DMS53 treated with DMSO at 0.1 percent for 48 hours (cell line): ENCODE measurements at regions not wholly inside any gene's neighbourhood (a gene's known extent, or its start where the extent isn't known, plus 50 kb on each side); places are given as distances from the start of the nearest gene placed in this dataset.
"Not testable (repeated sequence)": the region's sequence is repeated elsewhere in the genome, so short reads cannot be mapped to it uniquely, and the experiment has no call there.

Source experiments
- DNase-seq: peaks from one replicate; lab custom pipeline; 2025; ENCODE audit not compliant: unreplicated experiment; lab: John Stamatoyannopoulos, UW

DNA sequence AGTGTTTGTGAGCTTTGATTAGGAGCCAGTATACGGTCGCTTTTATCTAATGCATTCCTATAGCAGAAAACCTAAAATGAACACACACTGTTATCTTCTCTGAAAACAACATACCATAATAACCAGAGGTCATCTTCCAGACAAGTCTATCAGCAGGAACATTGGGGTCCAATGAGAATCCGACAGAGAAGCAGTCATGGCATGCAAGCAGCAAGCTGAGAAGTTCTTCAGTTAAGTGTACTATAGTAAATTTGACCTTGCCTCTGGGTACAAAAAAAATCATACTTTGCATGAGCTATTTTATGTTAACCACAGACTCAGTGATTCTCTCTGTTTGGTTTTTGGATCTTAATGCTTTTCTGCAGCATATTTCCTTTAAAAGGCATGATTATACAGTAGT is 1505.1 kb downstream of the PCDH9 start:
- DNase-seq: no peak

DNA sequence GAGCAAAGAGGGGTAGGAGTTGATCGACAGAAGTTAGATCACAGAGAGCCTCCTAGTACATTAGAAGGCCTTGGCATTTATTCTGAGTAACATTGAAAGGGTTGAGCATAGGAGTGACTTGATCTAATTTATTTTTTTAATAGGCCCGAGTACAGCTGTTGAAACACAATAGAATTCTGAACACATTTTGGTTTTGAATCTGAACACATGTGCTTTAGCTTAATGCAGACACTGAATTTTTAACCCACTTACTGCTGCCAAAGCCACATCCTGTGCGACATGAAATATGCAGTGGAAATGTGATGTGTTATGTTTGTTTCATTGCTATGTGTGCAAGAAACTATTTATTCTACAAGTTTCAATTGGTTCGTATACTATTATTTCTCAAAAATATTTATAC is 1505.9 kb downstream of the PCDH9 start:
- no peak for DNase-seq

DNA sequence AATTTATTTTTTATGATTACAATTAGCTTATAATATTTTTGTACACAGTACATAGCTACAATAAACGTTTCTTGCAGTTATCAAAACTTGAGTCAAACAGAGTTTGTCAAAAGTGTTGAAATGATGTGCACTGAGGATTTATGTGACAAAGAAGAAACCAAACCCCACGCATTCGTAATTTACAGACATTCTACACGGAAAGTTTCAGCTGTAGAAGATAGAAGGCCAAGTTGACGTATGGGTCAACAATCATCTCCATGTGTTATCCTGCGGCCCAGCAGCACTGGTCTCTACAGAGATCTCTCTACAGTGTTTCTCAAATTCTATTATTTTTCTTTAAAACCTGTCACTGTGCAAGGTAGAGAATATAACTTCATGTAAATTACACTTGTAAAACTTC is 1507.6 kb downstream of the PCDH9 start:
- DNase-seq: no peak

DNA sequence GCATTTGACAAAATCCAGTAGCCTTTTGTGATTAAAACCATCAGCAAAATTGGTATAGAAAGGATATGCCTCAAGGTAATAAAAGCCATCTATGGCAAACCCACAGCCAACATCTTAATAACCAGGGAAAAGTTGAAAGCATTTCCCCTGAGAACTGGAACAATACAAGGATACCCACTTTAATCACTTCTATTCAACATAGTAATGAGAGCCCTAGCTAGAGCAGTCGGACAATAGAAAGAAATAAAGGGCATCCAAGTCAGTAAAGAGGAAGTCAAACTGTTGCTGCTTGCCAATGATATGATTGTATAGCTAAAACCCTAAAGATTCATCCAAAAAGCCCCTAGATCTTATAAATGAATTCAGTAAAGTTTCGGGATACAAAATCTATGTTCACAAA is 1510.3 kb downstream of the PCDH9 start:
- DNase-seq: no peak

DNA sequence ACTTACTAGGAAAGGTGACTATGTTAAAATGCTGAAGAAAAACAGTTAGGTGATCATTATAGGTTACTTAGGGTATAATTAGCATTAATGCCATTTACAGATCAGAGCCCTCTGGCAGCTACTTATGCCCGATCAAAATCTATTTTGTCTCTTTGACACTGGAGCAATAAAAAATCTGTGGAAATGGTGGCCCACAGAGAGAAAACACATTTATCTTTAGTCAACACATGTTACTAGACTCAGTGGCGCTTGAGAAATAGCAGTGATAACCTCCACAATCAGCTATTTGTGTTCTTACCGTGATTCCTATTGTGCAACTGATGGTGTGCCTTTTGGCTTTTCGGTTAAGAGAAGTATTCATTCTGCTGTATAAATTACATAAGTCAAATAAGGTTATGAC is 1519.6 kb downstream of the PCDH9 start:
- no peak for DNase-seq

DNA sequence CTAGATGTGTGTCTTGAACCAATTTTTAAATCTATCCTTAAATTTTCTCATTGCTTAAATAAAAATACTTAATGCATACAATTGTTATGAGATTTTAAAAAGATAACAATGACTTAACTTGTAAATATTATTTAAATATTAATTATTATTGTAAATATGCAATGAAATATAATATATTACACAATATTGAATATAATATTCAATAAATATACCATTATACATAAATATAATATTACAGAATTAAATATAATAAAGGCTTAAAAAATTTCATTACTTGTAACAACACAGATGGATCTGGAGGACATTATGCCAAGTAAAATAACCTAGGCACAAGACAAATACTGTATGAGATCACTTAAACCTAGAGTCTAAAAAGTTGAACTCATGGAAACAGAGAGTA is 1532.3 kb downstream of the PCDH9 start:
- DNase-seq: no peak

DNA sequence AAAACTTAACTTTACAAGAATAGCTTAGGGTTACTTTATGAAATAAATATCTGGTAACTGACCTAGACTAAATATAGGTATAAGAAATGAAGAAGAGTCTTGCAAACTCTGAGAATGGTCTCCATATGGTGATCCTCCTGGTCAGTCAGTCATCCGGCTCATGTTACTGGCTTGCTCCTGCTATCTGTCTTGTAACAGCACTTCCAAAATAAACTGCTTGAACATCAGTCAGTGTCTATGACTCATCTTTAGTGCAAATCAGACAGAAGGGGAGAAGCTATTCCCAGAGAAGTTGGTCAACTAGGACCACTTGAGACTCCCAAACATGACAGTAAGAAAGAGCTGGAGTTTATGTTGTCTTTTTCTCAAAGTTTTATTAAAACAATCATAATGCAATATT is 1550.9 kb downstream of the PCDH9 start:
- DNase-seq: no peak

DNA sequence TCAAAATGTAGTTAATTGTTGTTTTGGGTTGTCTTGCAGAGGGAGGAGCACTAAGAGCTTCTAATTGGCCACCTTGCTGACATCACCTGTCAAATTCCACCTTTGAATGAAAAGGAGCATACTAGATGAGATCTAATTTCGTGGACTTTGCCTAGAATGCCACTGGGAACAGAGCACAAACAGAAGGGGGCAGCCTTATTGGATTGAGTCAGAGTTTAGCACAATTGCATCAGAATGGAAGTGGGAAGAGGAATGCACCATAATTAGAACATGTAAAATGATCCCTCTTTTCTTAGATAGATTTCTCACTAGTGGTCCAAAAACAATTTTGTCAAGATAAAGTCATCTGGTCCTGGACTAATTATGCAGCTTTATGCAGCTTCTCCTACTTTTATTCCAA is 1552.2 kb downstream of the PCDH9 start:
- DNase-seq: no peak

DNA sequence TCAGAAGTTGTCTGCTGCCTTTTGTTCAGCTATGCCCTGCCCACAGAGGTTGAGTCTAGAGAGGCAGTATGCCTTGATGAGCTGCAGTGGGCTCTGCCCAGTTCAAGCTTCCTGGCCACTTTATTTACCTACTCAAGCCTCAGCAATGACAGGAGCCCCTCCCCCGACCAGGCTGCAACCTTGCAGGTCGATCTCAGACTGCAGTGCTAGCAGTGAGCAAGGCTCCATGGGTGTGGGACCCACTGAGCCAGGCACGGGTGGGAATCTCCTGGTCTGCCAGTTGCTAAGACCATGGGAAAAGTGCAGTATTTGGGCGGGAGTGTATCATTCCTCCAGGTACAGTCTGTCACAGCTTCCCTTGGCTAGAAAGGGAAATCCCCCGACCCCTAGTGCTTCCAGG is 1554.8 kb downstream of the PCDH9 start:
- DNase-seq: not testable (repeated sequence)

DNA sequence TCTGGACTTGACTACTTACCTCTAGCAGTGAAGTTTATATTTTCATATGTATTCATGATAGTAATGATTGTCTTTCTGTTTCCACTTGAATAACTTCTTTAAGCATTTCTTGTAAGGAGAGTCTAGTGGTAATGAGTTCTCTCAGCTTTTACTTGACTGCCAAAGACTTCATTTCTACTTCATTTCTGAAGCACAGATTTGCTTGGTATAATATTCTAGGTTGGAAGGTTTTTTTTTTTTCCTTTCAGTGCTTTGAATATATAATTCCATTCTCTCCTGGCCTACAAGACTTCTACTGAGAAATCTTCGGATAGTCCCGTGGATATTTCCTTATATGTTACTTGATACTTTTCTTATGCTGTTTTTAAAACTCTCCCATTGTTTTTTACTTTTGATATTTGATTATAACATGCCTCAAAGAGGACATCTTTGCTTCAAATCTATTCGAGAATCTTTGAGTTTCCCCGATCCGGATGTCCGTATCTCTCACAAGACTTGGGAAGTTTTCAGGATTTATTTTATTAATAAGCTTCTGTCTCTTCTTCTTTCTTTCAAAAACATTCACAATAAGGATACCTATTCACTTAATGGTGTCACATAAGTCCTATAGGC is 1560.0 kb downstream of the PCDH9 start:
- no peak for DNase-seq

DNA sequence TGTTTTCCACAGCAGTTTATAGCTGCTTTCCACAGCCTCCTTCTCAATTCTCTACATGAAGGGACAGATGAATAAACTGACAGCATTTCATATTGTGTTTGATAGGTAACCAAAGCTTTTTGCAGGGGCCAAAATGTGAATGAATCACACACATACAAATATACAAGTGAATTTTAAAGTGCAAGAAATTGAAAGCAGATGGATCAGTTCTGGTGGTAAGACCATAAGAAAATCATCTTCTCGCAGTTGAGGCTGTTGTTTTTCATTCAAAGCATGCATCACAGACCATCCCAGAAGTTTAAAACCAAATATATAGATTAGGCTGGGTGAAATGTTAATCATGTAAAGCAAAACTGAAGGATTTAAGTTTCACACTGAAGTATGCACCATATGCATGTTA is 1569.4 kb downstream of the PCDH9 start:
- DNase-seq: no peak

DNA sequence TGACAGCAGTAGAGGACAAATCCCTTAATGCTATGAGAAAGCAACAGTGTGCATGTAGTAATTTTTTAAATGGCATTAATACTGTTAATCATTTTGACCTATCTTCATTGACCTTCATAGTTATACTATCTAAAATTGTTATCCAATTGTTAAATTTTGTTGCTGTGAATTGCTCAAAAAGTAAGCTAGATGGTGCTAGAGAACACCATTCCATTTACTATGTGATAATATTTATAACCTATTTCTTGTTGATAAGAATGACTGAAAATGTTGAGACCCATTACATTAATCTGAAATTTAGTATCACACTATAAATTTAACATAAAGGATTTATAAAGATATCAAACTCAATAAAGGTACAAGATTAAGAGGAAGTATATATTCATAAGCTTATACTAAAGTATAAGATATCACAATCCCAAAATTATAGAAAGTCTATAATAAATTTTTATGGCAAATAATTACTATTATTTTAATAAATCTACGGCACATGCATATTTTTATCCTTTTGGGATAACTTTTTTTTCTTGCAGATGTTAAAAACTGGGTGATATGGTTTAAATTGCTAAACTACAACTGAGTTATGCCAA is 1573.3 kb downstream of the PCDH9 start:
- no peak for DNase-seq

DNA sequence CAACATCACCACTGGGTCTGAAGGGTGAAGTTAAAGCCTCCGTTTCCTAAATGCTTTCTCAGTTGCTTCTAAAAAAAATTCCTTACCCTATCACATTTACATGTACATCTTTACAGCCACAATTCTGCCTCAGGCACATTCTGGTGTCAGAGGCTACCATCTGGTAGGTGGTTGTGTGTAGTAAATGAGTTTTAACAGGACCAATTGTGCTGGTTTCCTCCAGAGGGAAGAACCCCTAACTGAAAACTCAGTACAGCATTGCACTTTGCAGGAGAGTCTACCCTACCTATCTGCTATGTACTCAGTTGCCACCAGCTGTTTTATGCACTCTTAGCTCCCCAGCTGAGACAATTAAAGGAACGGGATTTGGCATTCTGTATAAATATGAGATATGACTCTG is 1576.5 kb downstream of the PCDH9 start:
- no peak for DNase-seq

DNA sequence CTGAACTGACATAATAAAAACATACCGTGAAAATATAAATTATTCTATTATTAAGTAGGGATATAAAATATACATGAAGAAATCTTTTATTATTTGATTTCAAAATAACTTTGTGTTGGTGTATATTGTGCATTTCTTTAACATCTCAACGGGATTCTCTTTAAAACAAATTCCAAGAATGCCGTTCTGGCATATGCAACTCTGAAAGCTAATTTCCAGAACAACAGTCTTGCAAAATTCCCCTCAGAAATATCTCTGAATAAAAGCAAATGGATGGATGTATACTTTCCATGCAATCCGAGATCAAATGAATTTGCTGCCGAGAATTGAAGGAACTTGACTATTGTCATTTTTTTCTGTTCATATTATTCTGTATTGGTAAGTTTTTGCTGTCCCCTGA is 1579.8 kb downstream of the PCDH9 start:
- DNase-seq: no peak

DNA sequence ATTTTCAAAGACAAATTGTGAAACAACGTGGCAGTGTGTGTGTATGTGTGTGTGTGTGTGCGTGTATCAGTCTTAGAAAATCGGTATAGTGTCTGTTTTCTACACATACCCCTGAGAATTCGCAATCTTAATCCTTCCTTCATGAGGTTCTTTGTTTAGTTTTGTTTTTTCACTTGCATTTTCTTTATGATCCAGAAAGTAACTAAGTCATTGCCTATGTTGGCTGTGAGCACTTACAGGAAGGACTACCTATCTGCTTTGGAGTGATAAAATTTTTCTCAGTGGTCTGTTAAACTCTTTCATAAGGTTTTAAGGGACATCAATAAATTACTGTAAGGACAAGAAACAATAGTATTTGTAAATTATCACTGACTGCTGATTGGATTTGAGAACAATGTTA is 1587.1 kb downstream of the PCDH9 start:
- no peak for DNase-seq

DNA sequence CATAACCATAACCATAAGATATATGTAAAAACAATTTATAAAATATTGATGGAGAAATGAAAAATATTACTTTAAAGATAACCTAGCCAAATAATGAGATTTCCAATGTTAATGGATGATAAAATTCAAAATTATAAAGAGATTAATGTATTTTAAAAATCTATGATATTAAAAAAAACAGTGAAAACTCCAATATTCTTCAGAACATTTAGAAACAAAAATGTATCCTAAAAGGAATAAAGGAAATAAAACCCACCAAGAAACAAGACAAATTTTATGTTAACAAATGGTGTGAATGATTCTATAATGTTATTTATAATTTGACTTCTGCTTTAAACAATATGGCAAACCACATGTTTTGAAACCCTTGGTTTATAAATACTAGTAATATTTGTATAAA is 1587.8 kb downstream of the PCDH9 start:
- no peak for DNase-seq

DNA sequence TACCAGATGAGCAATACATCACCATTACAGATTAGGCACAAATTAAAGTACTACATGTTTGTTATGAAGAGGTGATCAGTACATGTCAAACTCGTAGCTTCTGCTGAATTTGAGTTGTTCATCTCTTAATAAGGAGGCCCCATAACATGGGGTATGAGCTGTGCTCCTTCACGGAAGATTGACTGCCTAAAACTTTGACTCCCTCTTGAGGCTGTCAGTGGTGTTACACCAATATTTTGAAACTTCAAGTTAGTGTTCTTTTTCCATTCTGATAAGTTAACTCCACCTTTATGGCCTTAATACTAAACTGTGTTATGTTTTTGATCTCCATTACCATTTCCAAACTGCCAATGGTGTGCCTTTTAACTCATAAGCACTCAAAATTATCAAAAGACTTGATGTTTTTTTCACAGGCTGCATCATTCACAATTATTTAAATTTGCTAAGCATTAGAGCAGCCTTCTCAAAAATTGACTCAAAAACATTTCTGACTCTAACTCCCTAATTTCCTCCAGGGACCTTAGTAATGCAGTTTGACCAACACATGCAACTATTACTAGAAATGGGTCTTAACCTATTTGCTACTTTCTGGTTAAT is 1591.5 kb downstream of the PCDH9 start:
- DNase-seq: peak; percentile 0

DNA sequence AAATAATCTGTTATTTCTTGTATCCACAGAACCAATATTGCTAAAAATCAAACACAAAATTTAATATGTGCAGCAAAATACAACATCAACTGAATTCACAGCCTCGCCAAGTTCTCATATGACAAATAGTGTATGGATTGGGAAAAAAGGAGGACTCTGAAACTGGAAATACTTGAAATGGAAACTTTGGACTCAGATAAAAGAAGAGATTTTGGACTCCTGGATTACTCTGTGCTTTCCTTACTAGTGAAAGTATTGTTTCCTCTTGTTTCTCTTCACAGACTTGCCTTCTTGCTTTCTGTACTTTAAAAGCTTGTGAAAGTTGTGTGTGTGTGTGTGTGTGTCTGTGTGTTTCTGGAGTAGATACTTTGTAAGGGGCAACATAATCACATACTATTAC is 1596.3 kb downstream of the PCDH9 start:
- no peak for DNase-seq

DNA sequence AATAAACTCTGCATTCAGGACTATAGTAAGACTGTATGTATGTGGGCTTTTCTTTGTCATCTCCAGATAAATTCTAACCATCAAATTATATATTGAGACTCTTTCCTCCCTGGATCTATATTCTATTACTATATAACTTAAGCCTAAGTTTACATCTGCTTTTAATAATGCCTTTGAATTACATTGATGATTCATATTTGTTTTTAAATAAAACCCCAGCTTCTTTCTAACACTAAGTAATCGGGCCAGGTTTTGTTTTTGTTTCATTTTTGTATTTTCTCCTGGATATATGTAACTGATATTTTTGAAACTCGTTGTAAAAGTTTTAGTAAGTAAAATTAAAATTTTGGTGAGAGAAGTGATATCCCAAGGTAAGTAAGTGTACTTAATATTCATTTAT is 1599.1 kb downstream of the PCDH9 start:
- no peak for DNase-seq

DNA sequence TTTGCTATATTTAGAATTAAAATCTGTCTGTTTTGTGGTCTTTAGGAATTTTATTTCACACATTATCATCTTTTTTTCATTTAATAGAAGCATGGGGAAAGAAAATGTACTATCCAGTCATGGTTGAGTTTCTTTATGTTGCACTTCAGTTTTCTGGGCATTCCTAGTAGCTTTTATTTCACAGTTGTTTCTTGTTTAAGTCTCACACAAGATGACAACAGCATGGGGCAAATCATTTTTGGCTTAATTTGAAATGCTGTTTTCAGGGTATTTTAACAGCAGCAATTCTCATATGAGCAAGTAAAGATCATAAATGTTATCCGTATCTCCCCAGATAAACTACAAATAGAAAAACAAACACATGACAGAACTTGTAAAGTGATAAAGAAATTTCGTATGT is 1600.2 kb downstream of the PCDH9 start:
- DNase-seq: no peak

DNA sequence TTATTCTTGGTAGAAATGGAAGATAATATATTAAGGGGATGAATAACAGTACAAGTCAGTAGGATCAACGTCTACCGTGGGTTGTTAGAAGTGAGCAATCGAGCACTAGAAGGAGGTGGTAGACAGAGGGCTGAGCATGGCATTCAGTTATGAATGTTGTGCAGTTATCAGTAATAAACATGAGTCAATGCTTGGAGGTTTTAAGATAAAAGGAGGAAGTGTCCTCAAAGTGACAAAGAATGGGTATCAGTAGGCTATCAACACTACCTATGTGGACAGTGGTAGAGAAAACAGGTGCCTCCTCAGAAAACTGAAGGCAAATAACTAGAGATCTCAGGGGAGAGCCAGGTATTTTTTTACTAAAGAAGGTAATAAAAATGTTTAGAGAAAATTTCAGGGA is 1607.0 kb downstream of the PCDH9 start:
- no peak for DNase-seq

DNA sequence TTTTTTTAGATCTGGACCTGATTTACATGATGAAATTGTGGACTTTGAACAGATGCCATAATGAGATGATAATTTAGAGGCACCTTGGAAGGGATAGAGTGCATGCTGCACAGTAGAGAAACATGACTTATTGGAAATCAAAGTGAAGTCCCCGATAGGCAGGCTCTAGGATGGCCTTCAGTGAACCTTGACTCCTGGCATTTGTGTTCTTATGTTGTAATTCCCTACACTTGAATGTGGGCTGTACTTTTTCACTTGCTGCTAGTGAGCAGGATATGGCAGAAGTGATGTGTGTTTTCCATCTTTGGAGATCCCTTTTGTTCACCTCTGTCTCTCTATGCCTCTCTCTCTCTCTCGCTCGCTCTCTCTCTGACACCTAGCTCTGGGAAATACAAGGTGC is 1614.6 kb downstream of the PCDH9 start:
- DNase-seq: no peak

DNA sequence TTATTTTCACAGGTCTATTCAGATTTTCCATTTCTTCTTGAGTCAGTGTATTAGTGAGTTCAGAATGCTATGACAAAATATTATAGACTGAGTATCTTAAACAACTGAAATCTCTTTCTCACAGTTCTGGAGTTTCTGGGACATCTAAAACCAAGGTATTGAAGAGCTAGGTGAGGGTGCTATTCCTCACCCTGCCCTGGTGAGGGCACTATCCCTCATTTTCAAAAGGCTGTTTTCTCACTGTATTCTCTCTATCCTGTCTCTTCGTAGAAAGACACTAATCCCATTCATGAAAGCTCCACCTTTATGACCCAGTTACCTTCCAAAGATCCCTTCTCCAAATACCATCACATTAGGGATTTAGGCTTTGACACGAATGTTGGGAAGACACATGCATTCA is 1617.1 kb downstream of the PCDH9 start:
- no peak for DNase-seq
